ENCODE measurements at regions not wholly inside any gene's neighbourhood (a gene's known extent, or its start where the extent isn't known, plus 50 kb on each side); places are given as distances from the start of the nearest gene placed in this dataset.

- Histone ChIP-seq H3K9me3 (ENCODE audit: control insufficient read depth in 2 of 2, insufficient read depth in 1 of 2, low read length in 1 of 2) (peaks cover 0 to 16% of the 10 kb centered on the region in 2 donors), H3K4me3 (ENCODE audit: low read length in 2 of 2) (no peak overlapping the region), H3K27me3 (ENCODE audit: control insufficient read depth in 2 of 2, insufficient read depth in 1 of 2, low read length in 1 of 2) (no peaks in the 10 kb centered on the region), H3K4me1 (ENCODE audit: control insufficient read depth in 2 of 2, insufficient read depth in 2 of 2, low read length in 2 of 2) (no peaks in the 10 kb centered on the region), H3K27ac (ENCODE audit: low read depth in 1 of 2, low read length in 1 of 2) (no peak overlapping the region), H3K36me3 (ENCODE audit: control insufficient read depth in 2 of 2, insufficient read depth in 2 of 2, low read length in 1 of 2) (no peaks in the 10 kb centered on the region)
- DNase-seq (ENCODE audit: low read depth in 6 of 9, low spot score in 9 of 9) = no peak
- 92% methylated on average over 1 of the region's 1 CpG for WGBS
These were observed 368.9 kb downstream of the SLITRK6 start for GRCh38 chr13:85430216-85430794.

GRCh38 chr13:85427416-85427815 is 371.8 kb downstream of the SLITRK6 start:
- DNase-seq (ENCODE audit: low read depth in 6 of 9, low spot score in 9 of 9) = no peak
- Histone ChIP-seq H3K9me3 (ENCODE audit: control insufficient read depth in 2 of 2, insufficient read depth in 1 of 2, low read length in 1 of 2) (peaks cover 0 to 16% of the 10 kb centered on the region in 2 donors), H3K4me3 (ENCODE audit: low read length in 2 of 2) (no peak overlapping the region), H3K4me1 (ENCODE audit: control insufficient read depth in 2 of 2, insufficient read depth in 2 of 2, low read length in 2 of 2) (no peaks in the 10 kb centered on the region), H3K27me3 (ENCODE audit: control insufficient read depth in 2 of 2, insufficient read depth in 1 of 2, low read length in 1 of 2) (no peaks in the 10 kb centered on the region), H3K27ac (ENCODE audit: low read depth in 1 of 2, low read length in 1 of 2) (no peak overlapping the region), H3K36me3 (ENCODE audit: control insufficient read depth in 2 of 2, insufficient read depth in 2 of 2, low read length in 1 of 2) (no peaks in the 10 kb centered on the region)

GRCh38 chr13:85420136-85420535 is 379.1 kb downstream of the SLITRK6 start:
- Histone ChIP-seq H3K27me3 (ENCODE audit: control insufficient read depth in 2 of 2, insufficient read depth in 1 of 2, low read length in 1 of 2) (no peaks in the 10 kb centered on the region), H3K9me3 (ENCODE audit: control insufficient read depth in 2 of 2, insufficient read depth in 1 of 2, low read length in 1 of 2) (no peaks in the 10 kb centered on the region), H3K36me3 (ENCODE audit: control insufficient read depth in 2 of 2, insufficient read depth in 2 of 2, low read length in 1 of 2) (no peaks in the 10 kb centered on the region), H3K4me1 (ENCODE audit: control insufficient read depth in 2 of 2, insufficient read depth in 2 of 2, low read length in 2 of 2) (no peaks in the 10 kb centered on the region), H3K4me3 (ENCODE audit: low read length in 2 of 2) (no peak overlapping the region), H3K27ac (ENCODE audit: low read depth in 1 of 2, low read length in 1 of 2) (no peak overlapping the region)
- no peak for DNase-seq (ENCODE audit: low read depth in 6 of 9, low spot score in 9 of 9)
- 95% methylated on average over 2 of the region's 2 CpGs for WGBS

- Histone ChIP-seq H3K27me3 (ENCODE audit: control insufficient read depth in 2 of 2, insufficient read depth in 1 of 2, low read length in 1 of 2) (no peaks in the 10 kb centered on the region), H3K4me1 (ENCODE audit: control insufficient read depth in 2 of 2, insufficient read depth in 2 of 2, low read length in 2 of 2) (no peaks in the 10 kb centered on the region), H3K36me3 (ENCODE audit: control insufficient read depth in 2 of 2, insufficient read depth in 2 of 2, low read length in 1 of 2) (no peaks in the 10 kb centered on the region), H3K27ac (ENCODE audit: low read depth in 1 of 2, low read length in 1 of 2) (no peak overlapping the region), H3K4me3 (ENCODE audit: low read length in 2 of 2) (no peak overlapping the region), H3K9me3 (ENCODE audit: control insufficient read depth in 2 of 2, insufficient read depth in 1 of 2, low read length in 1 of 2) (no peaks in the 10 kb centered on the region)
- DNase-seq (ENCODE audit: low read depth in 6 of 9, low spot score in 9 of 9) = no peak
- 93% methylated on average over 1 of the region's 1 CpG for WGBS
These were observed 379.6 kb downstream of the SLITRK6 start for GRCh38 chr13:85419611-85420010.

DNA sequence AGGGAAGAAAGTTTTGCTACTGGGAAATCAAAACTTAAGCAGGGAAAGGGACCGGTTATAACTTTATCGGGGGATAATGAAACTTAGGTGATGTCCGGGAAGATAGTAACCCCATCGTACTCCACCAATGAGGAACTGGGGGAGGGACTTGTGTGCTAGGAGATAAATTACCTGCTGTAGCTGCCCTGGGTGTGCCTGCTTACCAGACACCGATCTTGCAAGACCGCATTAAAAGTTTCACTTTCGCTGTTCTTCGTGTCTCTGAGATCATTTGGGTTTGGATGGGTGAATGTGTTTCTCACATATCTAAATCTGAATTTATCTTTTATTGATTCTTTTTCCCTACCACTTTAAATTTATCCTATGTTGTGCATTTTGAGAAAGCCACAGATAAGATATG is 381.4 kb downstream of the SLITRK6 start:
- Histone ChIP-seq H3K36me3 (ENCODE audit: control insufficient read depth in 2 of 2, insufficient read depth in 2 of 2, low read length in 1 of 2) (no peaks in the 10 kb centered on the region), H3K27me3 (ENCODE audit: control insufficient read depth in 2 of 2, insufficient read depth in 1 of 2, low read length in 1 of 2) (no peaks in the 10 kb centered on the region), H3K9me3 (ENCODE audit: control insufficient read depth in 2 of 2, insufficient read depth in 1 of 2, low read length in 1 of 2) (no peaks in the 10 kb centered on the region), H3K4me1 (ENCODE audit: control insufficient read depth in 2 of 2, insufficient read depth in 2 of 2, low read length in 2 of 2) (no peaks in the 10 kb centered on the region), H3K4me3 (ENCODE audit: low read length in 2 of 2) (no peak overlapping the region), H3K27ac (ENCODE audit: low read depth in 1 of 2, low read length in 1 of 2) (no peak overlapping the region)
- 98% methylated on average over 8 of the region's 8 CpGs for WGBS
- no peak for DNase-seq (ENCODE audit: low read depth in 6 of 9, low spot score in 9 of 9)

- Histone ChIP-seq H3K4me1 (ENCODE audit: control insufficient read depth in 2 of 2, insufficient read depth in 2 of 2, low read length in 2 of 2) (no peaks in the 10 kb centered on the region), H3K27ac (ENCODE audit: low read depth in 1 of 2, low read length in 1 of 2) (no peak overlapping the region), H3K27me3 (ENCODE audit: control insufficient read depth in 2 of 2, insufficient read depth in 1 of 2, low read length in 1 of 2) (no peaks in the 10 kb centered on the region), H3K4me3 (ENCODE audit: low read length in 2 of 2) (no peak overlapping the region), H3K36me3 (ENCODE audit: control insufficient read depth in 2 of 2, insufficient read depth in 2 of 2, low read length in 1 of 2) (no peaks in the 10 kb centered on the region), H3K9me3 (ENCODE audit: control insufficient read depth in 2 of 2, insufficient read depth in 1 of 2, low read length in 1 of 2) (no peaks in the 10 kb centered on the region)
- 98% methylated on average over 2 of the region's 2 CpGs for WGBS
- DNase-seq (ENCODE audit: low read depth in 6 of 9, low spot score in 9 of 9) = no peak
These were observed 385.6 kb downstream of the SLITRK6 start for GRCh38 chr13:85413664-85414063.

GRCh38 chr13:85412448-85412847 is 386.8 kb downstream of the SLITRK6 start:
- H3K27ac ChIP-seq (ENCODE audit: low read depth in 1 of 2, low read length in 1 of 2) = no peak overlapping the region
- no peaks in the 10 kb centered on the region for H3K9me3 ChIP-seq (ENCODE audit: control insufficient read depth in 2 of 2, insufficient read depth in 1 of 2, low read length in 1 of 2)
- no peaks in the 10 kb centered on the region for H3K36me3 ChIP-seq (ENCODE audit: control insufficient read depth in 2 of 2, insufficient read depth in 2 of 2, low read length in 1 of 2)
- no peaks in the 10 kb centered on the region for H3K27me3 ChIP-seq (ENCODE audit: control insufficient read depth in 2 of 2, insufficient read depth in 1 of 2, low read length in 1 of 2)
- WGBS = 100% methylated on average over 1 of the region's 1 CpG
- no peaks in the 10 kb centered on the region for H3K4me1 ChIP-seq (ENCODE audit: control insufficient read depth in 2 of 2, insufficient read depth in 2 of 2, low read length in 2 of 2)
- DNase-seq (ENCODE audit: low read depth in 6 of 9, low spot score in 9 of 9) = no peak
- H3K4me3 ChIP-seq (ENCODE audit: low read length in 2 of 2) = no peak overlapping the region

DNA sequence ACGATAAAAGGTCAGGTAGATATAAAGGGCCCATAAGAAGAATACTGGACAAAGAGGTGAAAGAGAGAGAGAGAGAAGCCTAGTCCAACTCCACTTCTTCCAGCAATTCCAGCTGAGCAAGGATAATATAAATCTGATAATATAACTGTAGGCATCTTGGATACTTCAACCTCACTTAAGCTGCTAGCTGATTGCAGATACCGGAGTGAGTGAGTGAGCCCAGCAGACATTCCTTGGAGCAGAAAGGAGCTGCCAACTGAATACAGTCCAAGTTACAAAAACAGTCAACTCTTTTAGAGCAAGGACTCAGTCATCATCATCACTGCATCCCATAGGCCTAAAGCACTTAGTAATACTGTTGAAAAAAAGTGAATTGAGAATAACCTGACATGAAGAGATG is 387.6 kb downstream of the SLITRK6 start:
- Histone ChIP-seq H3K27ac (ENCODE audit: low read depth in 1 of 2, low read length in 1 of 2) (no peak overlapping the region), H3K4me1 (ENCODE audit: control insufficient read depth in 2 of 2, insufficient read depth in 2 of 2, low read length in 2 of 2) (no peaks in the 10 kb centered on the region), H3K9me3 (ENCODE audit: control insufficient read depth in 2 of 2, insufficient read depth in 1 of 2, low read length in 1 of 2) (no peaks in the 10 kb centered on the region), H3K4me3 (ENCODE audit: low read length in 2 of 2) (no peak overlapping the region), H3K36me3 (ENCODE audit: control insufficient read depth in 2 of 2, insufficient read depth in 2 of 2, low read length in 1 of 2) (no peaks in the 10 kb centered on the region), H3K27me3 (ENCODE audit: control insufficient read depth in 2 of 2, insufficient read depth in 1 of 2, low read length in 1 of 2) (no peaks in the 10 kb centered on the region)
- no peak for DNase-seq (ENCODE audit: low read depth in 6 of 9, low spot score in 9 of 9)
- WGBS = 98% methylated on average over 2 of the region's 2 CpGs

- Histone ChIP-seq H3K27me3 (ENCODE audit: control insufficient read depth in 2 of 2, insufficient read depth in 1 of 2, low read length in 1 of 2) (no peaks in the 10 kb centered on the region), H3K9me3 (ENCODE audit: control insufficient read depth in 2 of 2, insufficient read depth in 1 of 2, low read length in 1 of 2) (peaks cover 0 to 6% of the 10 kb centered on the region in 2 donors), H3K4me3 (ENCODE audit: low read length in 2 of 2) (no peak overlapping the region), H3K36me3 (ENCODE audit: control insufficient read depth in 2 of 2, insufficient read depth in 2 of 2, low read length in 1 of 2) (no peaks in the 10 kb centered on the region), H3K27ac (ENCODE audit: low read depth in 1 of 2, low read length in 1 of 2) (no peak overlapping the region), H3K4me1 (ENCODE audit: control insufficient read depth in 2 of 2, insufficient read depth in 2 of 2, low read length in 2 of 2) (no peaks in the 10 kb centered on the region)
- DNase-seq (ENCODE audit: low read depth in 6 of 9, low spot score in 9 of 9) = no peak
- WGBS = 96% methylated on average over 3 of the region's 3 CpGs
These were observed 390.8 kb downstream of the SLITRK6 start for GRCh38 chr13:85408415-85408814.
